Smooth muscle cell of the brain vasculature (primary cell): ENCODE measurements at regions not wholly inside any gene's neighbourhood (a gene's known extent, or its start where the extent isn't known, plus 50 kb on each side); places are given as distances from the start of the nearest gene placed in this dataset.
"Not testable (repeated sequence)": the region's sequence is repeated elsewhere in the genome, so short reads cannot be mapped to it uniquely, and the experiment has no call there.

ENCODE experiments used
- DNase-seq: peaks from one replicate; pipeline ENCODE4 v3.0.0-alpha.2; 2012; ENCODE audit warnings: low read depth, low spot score

DNA sequence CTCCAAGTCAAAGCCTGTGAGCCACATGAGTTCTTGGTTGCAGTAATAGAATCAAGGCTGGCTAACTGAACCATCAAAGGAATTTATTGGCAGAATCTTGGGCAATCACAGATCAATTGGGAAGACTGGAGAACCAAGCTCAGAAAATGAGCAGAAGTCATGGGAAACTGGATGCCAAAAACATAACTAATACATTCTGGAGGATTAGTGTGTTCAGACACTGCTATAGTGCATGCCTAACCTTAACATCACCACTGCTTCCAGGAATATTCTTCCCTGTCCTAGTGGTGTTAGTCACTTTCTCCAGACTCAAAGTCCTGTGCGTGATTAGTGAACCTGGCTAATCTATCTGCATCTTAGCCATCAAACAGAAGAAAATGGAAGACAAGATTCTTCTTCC is 843.7 kb downstream of the EFNA5 start:
- no peak for DNase-seq

DNA sequence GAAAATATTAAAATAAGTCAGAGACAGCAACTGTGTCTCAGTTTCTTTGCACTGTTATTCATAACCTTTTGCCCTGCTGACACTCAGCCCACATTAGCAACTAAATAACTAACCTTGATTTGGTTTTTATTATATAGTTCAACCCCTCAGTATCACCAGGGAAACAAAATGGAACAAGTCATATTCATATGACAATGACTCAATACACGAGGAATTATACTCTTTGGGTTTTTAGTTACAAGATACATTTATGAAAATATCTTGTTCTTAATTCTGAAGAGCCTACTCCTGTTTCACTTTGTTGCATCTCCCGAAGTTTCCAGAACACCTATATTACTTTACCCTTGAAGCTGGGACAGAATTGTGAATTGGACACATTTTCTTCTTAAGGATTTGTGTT is 845.4 kb downstream of the EFNA5 start:
- DNase-seq, result no peak

- no peak for DNase-seq
Observed at GRCh38 chr5:106822851-106823250, 847.9 kb downstream of the EFNA5 start.

DNA sequence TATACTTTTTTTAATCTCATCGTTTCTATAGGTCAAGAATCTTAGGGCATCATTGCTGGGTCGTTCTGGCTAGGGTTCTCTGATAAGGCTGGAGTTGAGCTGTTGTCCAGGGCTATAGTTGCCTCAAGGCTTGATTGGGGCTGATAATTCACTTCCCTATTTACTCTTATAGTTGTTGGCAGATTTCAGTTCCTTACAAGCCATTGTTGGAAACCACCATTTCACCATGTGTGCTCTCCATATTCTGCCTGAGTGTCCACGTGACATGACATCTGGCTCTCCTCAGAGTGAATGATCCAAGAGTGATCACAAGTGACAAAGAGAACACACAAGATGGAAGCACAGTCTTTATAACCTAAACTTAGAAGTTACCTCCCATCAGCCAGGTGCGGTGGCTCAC is 852.2 kb downstream of the EFNA5 start:
- no peak for DNase-seq

GRCh38 chr5:106814961-106815360 is 855.8 kb downstream of the EFNA5 start:
- no peak for DNase-seq

GRCh38 chr5:106801554-106801953 is 869.2 kb downstream of the EFNA5 start:
- no peak for DNase-seq

DNA sequence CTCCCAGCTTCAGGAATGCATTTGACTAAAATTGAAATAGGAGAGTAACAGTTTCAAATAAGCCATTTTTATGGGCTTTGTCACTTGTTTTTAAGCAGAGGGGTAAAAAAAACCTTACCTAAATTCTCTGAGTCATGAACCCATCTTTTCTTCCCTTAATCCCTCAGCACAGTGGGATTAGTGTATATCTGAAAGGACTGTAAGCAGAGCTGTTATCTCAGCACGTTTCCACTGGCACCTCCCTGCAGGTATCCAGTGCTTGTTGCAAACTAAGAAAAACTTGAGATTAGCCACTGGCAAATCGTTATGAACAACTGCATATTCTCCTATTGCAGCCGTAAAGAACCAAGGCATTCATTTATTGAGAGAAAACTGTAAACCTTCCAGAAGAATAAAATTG is 872.7 kb downstream of the EFNA5 start:
- DNase-seq, result no peak

DNA sequence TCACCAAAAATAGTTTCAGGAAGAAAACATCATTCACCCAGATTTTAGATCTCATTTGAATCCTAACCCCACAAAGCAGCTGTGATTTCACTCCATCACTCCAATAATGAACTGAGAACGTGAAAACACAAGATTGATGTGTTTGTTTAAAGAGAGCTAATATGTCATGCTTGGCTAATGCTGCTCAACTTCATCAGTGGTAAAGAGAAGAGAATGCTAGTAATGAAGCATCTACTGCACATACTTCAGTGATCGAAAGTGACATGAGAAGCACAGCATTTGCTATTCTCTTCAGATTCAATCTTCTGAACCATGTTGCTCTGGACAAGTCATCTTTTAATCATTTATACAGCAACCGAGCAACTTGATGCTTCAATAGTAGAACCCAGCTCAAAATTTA is 874.7 kb downstream of the EFNA5 start:
- DNase-seq, result no peak

DNA sequence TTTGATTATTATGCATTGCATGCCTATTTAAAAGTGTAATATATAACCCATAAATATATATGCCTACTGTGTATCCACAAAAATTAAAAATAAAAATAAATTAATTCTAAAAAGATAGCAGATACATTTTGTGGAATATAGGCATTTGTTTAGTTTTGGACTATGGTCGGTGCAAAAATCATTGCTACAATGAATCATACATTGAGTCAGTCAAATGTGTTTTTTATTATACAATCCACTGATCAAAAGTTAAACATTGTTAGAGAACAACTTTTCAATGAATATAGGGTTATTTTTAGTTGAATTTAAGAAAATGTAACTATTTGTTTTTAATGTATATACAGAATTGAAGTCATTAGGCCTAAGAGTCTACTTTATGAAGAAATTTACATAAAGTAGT is 885.9 kb downstream of the EFNA5 start:
- DNase-seq, result no peak

DNA sequence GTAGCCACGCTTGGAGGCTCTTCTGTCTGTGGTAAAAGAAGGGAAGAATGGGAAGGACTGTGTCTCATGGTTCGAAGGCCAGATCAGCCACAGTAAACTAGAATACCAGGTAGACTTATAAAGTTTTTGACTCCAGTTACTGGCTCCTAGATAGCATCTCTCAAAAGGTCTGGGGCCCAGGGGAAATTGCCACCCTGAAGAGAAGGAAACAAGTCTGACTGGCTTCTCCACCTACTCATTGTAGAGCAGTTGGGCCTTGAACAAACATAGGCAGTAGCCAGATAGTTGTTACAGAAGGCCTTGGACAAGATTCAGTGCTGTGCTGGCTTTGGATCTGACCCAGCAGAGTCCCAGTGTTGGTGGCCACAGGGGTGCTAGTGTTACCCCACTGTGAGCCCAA is 890.4 kb downstream of the EFNA5 start:
- no peak for DNase-seq

DNA sequence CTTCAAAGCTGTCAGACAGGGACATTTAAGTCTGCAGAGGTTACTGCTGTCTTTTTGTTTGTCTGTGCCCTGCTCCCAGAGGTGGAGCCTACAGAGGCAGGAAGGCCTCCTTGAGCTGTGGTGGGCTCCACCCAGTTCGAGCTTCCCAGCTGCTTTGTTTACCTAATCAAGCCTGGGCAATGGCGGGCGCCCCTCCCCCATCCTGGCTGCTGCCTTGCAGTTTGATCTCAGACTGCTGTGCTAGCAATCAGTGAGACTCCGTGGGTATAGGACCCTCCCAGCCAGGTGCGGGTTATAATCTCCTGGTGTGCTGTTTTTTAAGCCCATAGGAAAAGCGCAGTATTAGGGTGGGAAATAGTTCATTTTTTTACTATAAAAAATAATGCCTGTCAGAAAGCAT is 894.2 kb downstream of the EFNA5 start:
- DNase-seq, result not testable (repeated sequence)

- no peak for DNase-seq
Observed at GRCh38 chr5:106768392-106768791, 902.3 kb downstream of the EFNA5 start.

DNA sequence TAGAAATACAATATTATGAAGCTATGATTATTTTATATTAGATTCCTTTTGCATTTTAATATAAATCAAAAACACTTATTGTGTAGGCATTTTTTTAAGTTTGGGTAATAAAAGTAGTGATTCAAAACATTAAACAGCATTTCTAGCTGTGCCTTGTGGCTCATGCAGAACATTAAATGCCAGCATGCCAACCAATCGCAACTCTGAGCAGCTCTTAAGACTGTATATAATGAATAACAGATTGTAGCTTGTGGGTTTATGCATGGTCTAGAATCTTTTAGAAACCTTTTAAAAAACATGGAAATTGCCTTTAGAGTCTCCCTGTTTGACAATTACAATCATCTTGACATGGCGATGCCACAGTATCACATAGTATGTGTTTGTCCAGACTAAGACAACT is 903.8 kb downstream of the EFNA5 start:
- no peak for DNase-seq

GRCh38 chr5:106759581-106759980 is 911.2 kb downstream of the EFNA5 start:
- no peak for DNase-seq

DNA sequence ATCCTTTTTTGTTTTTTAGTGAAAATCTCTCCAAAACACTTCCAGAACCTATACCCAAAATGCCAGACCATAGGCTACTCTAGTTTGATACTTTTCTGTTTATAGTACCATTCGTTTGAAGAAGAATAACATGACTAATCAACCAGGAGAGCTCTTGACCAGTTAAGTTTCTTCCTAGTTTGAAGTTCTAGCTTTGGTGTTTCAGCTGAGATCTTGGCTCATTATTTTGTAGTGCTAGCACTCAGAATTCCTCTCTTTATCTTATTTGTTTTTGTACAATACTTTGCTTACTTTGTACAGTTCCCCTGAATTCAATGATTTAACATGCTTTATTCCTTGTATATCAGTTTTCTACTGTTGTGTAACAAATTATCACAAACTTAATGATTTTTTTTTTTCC is 911.6 kb downstream of the EFNA5 start:
- DNase-seq, result no peak

DNA sequence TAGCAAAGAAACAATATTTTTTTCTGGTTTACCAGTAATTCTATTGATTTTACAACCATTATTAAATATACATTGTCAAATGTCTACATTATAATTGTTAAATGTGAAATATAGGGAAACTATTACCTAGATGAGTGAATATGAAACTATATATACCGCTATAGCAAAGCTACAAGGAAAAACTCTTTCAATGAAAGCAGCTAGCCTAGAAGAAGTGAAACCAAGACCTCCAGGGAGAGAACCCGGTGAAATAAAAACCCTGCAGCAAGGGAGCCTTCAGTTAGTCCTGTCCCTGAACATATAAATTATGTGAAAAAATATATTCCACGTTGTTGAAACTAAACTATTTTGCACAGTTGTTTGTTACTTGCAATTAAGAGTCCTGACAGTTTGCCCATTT is 913.1 kb downstream of the EFNA5 start:
- DNase-seq, result no peak

DNA sequence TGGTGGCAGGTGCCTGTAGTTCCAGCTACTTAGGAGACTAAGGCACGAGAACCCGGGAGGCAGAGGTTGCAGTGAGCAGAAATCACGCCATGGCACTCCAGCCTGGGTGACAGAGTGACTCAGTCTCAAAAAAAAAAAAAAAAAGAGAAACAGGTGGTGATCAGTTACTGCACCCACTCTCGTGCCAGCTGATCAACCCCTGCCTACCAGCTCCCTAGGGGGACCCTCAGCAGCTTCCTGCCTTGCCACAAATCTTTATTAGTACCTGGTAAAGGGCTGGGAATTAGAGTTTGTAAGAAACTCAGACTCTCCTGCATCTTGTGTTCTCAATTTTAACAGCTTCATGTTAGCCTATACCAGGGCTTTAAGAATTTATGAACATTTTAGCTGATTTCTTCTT is 914.9 kb downstream of the EFNA5 start:
- DNase-seq, result no peak

- no peak for DNase-seq
Observed at GRCh38 chr5:106755066-106755465, 915.7 kb downstream of the EFNA5 start.

- no peak for DNase-seq
Observed at GRCh38 chr5:106749826-106750225, 920.9 kb downstream of the EFNA5 start.

DNA sequence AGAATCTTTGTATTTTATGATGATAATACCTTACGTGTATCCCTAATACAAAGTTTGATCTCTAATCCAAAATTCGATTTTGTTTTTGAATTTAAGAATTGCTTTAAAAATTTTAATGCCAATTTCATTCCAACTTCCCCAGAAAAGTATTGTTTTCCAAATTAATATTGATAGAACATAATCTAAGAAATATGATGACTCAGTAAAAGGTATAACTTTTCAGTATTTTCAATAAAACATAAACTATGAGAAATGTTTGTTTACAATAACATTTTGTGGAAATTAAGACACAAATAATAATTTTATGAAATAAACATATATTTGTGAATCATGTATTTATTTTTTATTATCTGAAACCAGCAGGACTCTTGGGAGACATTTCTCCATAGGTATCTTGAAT is 931.6 kb downstream of the EFNA5 start:
- DNase-seq, result no peak

- DNase-seq, result no peak
Observed at GRCh38 chr5:106737111-106737510, 933.6 kb downstream of the EFNA5 start.

DNA sequence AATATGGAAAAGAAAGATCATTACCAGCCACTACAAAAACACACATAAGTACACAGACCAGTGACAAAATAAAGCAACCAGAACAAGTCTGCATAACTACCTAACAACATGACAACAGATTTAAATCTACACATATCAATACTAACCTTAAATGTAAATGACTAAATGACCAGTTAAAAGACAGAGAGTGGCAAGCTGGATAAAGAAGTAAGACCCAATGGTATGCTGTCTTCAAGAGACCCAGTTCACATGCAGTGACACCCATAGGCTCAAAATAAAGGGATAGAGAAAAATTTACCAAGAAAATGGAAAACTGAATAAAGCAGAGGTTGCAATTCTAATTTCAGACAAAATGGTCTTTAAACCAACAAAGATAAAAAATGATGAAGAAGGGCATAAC is 938.1 kb downstream of the EFNA5 start:
- DNase-seq, result no peak

GRCh38 chr5:106730912-106731311 is 939.8 kb downstream of the EFNA5 start:
- DNase-seq, result no peak

DNA sequence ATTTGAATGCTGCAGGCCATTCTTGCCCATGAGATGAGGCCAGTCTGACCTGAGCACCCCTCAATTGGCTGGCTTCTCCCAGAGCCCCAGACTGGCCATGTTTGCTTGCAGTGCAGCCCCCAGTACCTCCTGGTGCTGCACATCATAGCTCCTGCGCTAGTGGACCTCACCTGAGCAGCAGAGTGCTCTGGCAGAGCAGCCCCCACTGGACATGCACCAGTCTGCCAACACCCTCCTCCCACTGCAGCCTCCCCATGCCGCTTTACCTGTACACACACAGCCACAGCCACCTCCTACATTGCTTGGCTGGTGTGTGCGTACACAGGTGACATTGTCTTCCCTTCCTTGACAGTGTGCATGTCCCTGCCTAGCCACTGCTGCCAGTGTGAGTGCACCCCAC is 940.2 kb downstream of the EFNA5 start:
- DNase-seq, result no peak

DNA sequence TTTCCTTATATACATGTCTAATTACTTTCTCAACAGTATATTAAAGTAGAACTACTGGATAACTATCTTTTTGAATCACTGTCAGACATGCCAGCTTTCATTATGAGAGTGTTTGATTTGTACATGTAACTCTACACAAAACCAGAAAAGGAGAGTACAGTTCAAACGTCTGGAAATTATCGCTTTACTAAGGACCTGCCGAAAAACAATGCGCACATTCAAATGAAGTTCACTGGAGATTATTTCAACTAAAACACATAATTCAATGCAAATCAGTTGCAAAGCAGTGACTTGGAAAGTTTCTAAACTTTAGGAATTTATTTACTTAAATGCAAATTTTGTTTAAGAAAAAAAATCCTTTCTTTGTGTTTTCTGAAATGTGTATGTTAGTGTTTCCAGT is 942.5 kb downstream of the EFNA5 start:
- no peak for DNase-seq
